A549 (cell line): ENCODE measurements at regions not wholly inside any gene's neighbourhood (a gene's known extent, or its start where the extent isn't known, plus 50 kb on each side); places are given as distances from the start of the nearest gene placed in this dataset.

ENCODE experiments used
- BCL3 ChIP-seq: fragments of >200 bp; sonication (Bioruptor Twin); formaldehyde crosslinking; IDR thresholded peaks from 3 replicates; pipeline ENCODE4 v1.6.1; 2016
- CBX8 ChIP-seq: fragments of 200-600 bp; sonication (generic); IDR thresholded peaks from 2 replicates; pipeline ENCODE4 v1.6.1; 2016
- CHD2 ChIP-seq: fragments of 150-350 bp; IDR thresholded peaks from 2 replicates; pipeline ENCODE4 v1.6.1; 2014; ENCODE audit warnings: low read length; ENCODE audit not compliant: partially characterized antibody
- CHD4 ChIP-seq: fragments of 200-600 bp; sonication (generic); IDR thresholded peaks from 2 replicates; pipeline ENCODE4 v1.6.1; 2016; ENCODE audit warnings: antibody characterized with exemption, mild to moderate bottlenecking, borderline replicate concordance
- CTCF ChIP-seq: fragments of >200 bp; sonication (Bioruptor Twin); formaldehyde crosslinking; IDR thresholded peaks from 3 replicates; pipeline ENCODE4 v1.5.1; 2016
- EP300 ChIP-seq, 2 experiments: fragments of >200 bp; sonication (Bioruptor Twin); formaldehyde crosslinking; IDR thresholded peaks; 2 replicates in 1 of 2; 3 replicates in 1 of 2; pipeline ENCODE4 v1.6.1; 2016 to 2017
- FOSL2 ChIP-seq, 2 experiments: fragments of 450-650 bp in 1 of 2; fragments of >200 bp in 1 of 2; sonication (Bioruptor Twin) in 1 of 2; formaldehyde crosslinking; IDR thresholded peaks; 2 replicates each; pipeline versions ENCODE4 v1.5.0 to v1.6.1; 2016 to 2020; ENCODE audit warnings: mild to moderate bottlenecking in 1 of 2, moderate library complexity in 1 of 2
- FOXS1 ChIP-seq: fragments of 250-450 bp; sonication (Bioruptor Pico); IDR thresholded peaks from 2 replicates; pipeline ENCODE4 v1.5.0; 2020; ENCODE audit warnings: mild to moderate bottlenecking, moderate library complexity
- JUNB ChIP-seq: fragments of >200 bp; sonication (Bioruptor Twin); formaldehyde crosslinking; IDR thresholded peaks from 2 replicates; pipeline ENCODE4 v1.6.1; 2016
- POLR2A ChIP-seq: IDR thresholded peaks from 2 replicates; pipeline ENCODE4 v1.6.1; 2012; ENCODE audit warnings: mild to moderate bottlenecking, low read length
- TF ChIP-seq, protein P1 (sequence below): fragments of 150-350 bp; IDR thresholded peaks from 2 replicates; pipeline ENCODE4 v1.6.1; 2014; ENCODE audit warnings: low read depth, mild to moderate bottlenecking, low read length
- TF ChIP-seq, protein P2 (sequence below): fragments of >200 bp; sonication (Bioruptor Twin); formaldehyde crosslinking; IDR thresholded peaks from 2 replicates; pipeline ENCODE4 v1.6.1; 2016

GRCh38 chr16:6300523-6300922 is 1032.1 kb upstream of the RBFOX1 start:
- no peak for TF ChIP-seq JUNB
- TF ChIP-seq CTCF: no peak
- TF ChIP-seq EP300 (IDR thresholded peaks at IDR 0.05): no peak
- TF ChIP-seq BCL3: no peak
- TF ChIP-seq FOXS1: no peak
- TF ChIP-seq, protein P1, sequence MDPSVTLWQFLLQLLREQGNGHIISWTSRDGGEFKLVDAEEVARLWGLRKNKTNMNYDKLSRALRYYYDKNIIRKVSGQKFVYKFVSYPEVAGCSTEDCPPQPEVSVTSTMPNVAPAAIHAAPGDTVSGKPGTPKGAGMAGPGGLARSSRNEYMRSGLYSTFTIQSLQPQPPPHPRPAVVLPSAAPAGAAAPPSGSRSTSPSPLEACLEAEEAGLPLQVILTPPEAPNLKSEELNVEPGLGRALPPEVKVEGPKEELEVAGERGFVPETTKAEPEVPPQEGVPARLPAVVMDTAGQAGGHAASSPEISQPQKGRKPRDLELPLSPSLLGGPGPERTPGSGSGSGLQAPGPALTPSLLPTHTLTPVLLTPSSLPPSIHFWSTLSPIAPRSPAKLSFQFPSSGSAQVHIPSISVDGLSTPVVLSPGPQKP: no peak
- TF ChIP-seq, protein P2, sequence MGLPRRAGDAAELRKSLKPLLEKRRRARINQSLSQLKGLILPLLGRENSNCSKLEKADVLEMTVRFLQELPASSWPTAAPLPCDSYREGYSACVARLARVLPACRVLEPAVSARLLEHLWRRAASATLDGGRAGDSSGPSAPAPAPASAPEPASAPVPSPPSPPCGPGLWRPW: no peak
- no peak for TF ChIP-seq CHD4
- TF ChIP-seq CHD2: no peak
- TF ChIP-seq FOSL2 (IDR thresholded peaks at IDR 0.05): no peak
- no peak for TF ChIP-seq FOSL2 (CRISPR knock-in tag; IDR thresholded peaks at IDR 0.05)
- no peak for TF ChIP-seq CBX8
- no peak for TF ChIP-seq POLR2A
